Esophagus muscularis mucosa (tissue), 4 donors: ENCODE measurements at regions not wholly inside any gene's neighbourhood (a gene's known extent, or its start where the extent isn't known, plus 50 kb on each side); places are given as distances from the start of the nearest gene placed in this dataset.

Source experiments
- EP300 ChIP-seq: sonication (generic); formaldehyde crosslinking; IDR thresholded peaks from one replicate; pipeline ENCODE4 v1.6.1; 2017; ENCODE audit warnings: antibody characterized with exemption
- POLR2A ChIP-seq: fragments of 450-650 bp; IDR thresholded peaks from one replicate; pipeline ENCODE4 v1.6.1; 2017; ENCODE audit warnings: antibody characterized with exemption, moderate library complexity, mild to moderate bottlenecking, low read depth
- TF ChIP-seq, protein P1 (sequence below), 3 experiments: fragments of 200-600 bp in 2 of 3; fragments of 450-650 bp in 1 of 3; sonication (generic) in 2 of 3; IDR thresholded peaks; one replicate each; pipeline ENCODE4 v1.5.1; 2017 to 2019; ENCODE audit warnings: antibody characterized with exemption in 3 of 3, mild to moderate bottlenecking in 2 of 3, moderate library complexity in 1 of 3

DNA sequence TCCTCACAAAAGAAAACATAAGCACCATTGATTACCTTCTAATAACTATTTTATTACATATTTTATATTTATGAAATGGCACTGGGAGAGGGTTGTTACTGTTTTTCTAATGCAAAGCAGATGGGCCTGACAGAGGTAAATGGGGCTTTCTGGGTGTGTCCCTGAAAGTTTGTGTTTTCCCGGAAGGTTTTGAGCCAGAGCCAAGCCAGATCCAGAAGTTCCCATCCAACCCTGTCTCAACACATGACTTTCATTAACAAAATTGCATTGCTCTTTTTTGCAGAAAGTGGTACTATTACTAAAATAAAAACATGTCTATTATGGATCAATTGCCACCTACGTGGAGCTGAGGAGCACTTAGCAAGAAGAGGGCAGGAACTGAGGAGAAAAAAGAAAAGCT, 181.3 kb downstream of the RAB28 start:
- TF ChIP-seq, protein P1, sequence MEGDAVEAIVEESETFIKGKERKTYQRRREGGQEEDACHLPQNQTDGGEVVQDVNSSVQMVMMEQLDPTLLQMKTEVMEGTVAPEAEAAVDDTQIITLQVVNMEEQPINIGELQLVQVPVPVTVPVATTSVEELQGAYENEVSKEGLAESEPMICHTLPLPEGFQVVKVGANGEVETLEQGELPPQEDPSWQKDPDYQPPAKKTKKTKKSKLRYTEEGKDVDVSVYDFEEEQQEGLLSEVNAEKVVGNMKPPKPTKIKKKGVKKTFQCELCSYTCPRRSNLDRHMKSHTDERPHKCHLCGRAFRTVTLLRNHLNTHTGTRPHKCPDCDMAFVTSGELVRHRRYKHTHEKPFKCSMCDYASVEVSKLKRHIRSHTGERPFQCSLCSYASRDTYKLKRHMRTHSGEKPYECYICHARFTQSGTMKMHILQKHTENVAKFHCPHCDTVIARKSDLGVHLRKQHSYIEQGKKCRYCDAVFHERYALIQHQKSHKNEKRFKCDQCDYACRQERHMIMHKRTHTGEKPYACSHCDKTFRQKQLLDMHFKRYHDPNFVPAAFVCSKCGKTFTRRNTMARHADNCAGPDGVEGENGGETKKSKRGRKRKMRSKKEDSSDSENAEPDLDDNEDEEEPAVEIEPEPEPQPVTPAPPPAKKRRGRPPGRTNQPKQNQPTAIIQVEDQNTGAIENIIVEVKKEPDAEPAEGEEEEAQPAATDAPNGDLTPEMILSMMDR (IDR thresholded peaks at IDR 0.05) = no peak
- TF ChIP-seq POLR2A (no peak), EP300 (no peak)
